Activated CD4-positive, alpha-beta T cell treated with anti-CD3 and anti-CD28 coated beads, Interleukin-2, amount 10 ng/mL, durations not matched to agents 7 days and 5 days (primary cell): ENCODE measurements at regions not wholly inside any gene's neighbourhood (a gene's known extent, or its start where the extent isn't known, plus 50 kb on each side); places are given as distances from the start of the nearest gene placed in this dataset.

Experiments
- CTCF ChIA-PET: fragments of 350-600 bp; sonication (Branson Sonifier 250); formaldehyde crosslinking; loops from one replicate; lab custom pipeline; 2021; ENCODE audit warnings: antibody characterized with exemption; lab: Charles Lee
- POLR2A ChIA-PET: fragments of 350-600 bp; sonication (Branson Sonifier 250); formaldehyde crosslinking; loops from one replicate; lab custom pipeline; 2021; ENCODE audit warnings: antibody characterized with exemption; lab: Charles Lee
- DNase-seq: peaks from one replicate; pipeline ENCODE4 v3.0.0-alpha.2; 2020
- H3K27ac Mint-ChIP-seq: one replicate; pipeline ENCODE4 v1.8.0; 2021; ENCODE audit warnings: mild to moderate bottlenecking, moderate library complexity, mixed read lengths
- H3K27me3 Mint-ChIP-seq: one replicate; pipeline ENCODE4 v1.8.0; 2021; ENCODE audit warnings: mixed read lengths
- H3K36me3 Mint-ChIP-seq: one replicate; pipeline ENCODE4 v1.8.0; 2021; ENCODE audit warnings: low read depth, mixed read lengths
- H3K4me1 Mint-ChIP-seq: one replicate; pipeline ENCODE4 v1.8.0; 2021; ENCODE audit warnings: mixed read lengths
- H3K4me3 Mint-ChIP-seq: one replicate; pipeline ENCODE4 v1.8.0; 2021; ENCODE audit warnings: mild to moderate bottlenecking, moderate library complexity, mixed read lengths
- H3K9me3 Mint-ChIP-seq: one replicate; pipeline ENCODE4 v1.8.0; 2021; ENCODE audit warnings: mixed read lengths

GRCh38 chr21:34204481-34205439, 131.4 kb downstream of the MRPS6 start:
- DNase-seq, result no peak
- POLR2A ChIA-PET, result no interaction called here
- CTCF ChIA-PET, result interaction anchor here (1.2 to 2.0 kb wide), 4 partner anchors 14 to 281 kb away, joined by 3 to 6 read pairs (median 4); partner anchors contain the start of genes MRPS6 and SLC5A3
- Mint-ChIP-seq H3K9me3 (peaks cover 6% of the 10 kb centered on the region), H3K27ac (no peak overlapping the region), H3K36me3 (peaks cover 4% of the 10 kb centered on the region), H3K27me3 (peaks cover 2% of the 10 kb centered on the region), H3K4me1 (peaks cover 38% of the 10 kb centered on the region), H3K4me3 (no peak overlapping the region)

- Mint-ChIP-seq H3K36me3 (peaks cover 4% of the 10 kb centered on the region), H3K27ac (no peak overlapping the region), H3K27me3 (peaks cover 2% of the 10 kb centered on the region), H3K4me3 (no peak overlapping the region), H3K4me1 (peaks cover 29% of the 10 kb centered on the region), H3K9me3 (peaks cover 6% of the 10 kb centered on the region)
- no peak for DNase-seq
- ChIA-PET POLR2A (no interaction called here), CTCF (interaction anchor here (0.7 kb wide), 1 partner anchor 17 kb away, joined by 7 read pairs; no protein-coding TSS in a partner anchor)
Observed at GRCh38 chr21:34205811-34206571, 132.6 kb downstream of the MRPS6 start.

- Mint-ChIP-seq H3K4me1 (no peaks in the 10 kb centered on the region), H3K4me3 (no peak overlapping the region), H3K27me3 (peaks cover under 1% of the 10 kb centered on the region), H3K36me3 (peaks cover 10% of the 10 kb centered on the region), H3K27ac (no peak overlapping the region), H3K9me3 (peaks cover 10% of the 10 kb centered on the region)
- ChIA-PET POLR2A (no interaction called here), CTCF (interaction anchor here (0.6 to 1.5 kb wide), 2 partner anchors 289 to 305 kb away, joined by 3 read pairs; no protein-coding TSS in a partner anchor)
- DNase-seq, result no peak
Observed at GRCh38 chr21:34213959-34214358, 140.6 kb downstream of the MRPS6 start.

- Mint-ChIP-seq H3K9me3 (peaks cover 7% of the 10 kb centered on the region), H3K27ac (no peak overlapping the region), H3K27me3 (no peaks in the 10 kb centered on the region), H3K4me1 (no peaks in the 10 kb centered on the region), H3K4me3 (no peak overlapping the region), H3K36me3 (peaks cover 9% of the 10 kb centered on the region)
- no peak for DNase-seq
- ChIA-PET CTCF (interaction anchor here (0.6 kb wide), 1 partner anchor 459 kb away, joined by 3 read pairs; no protein-coding TSS in a partner anchor), POLR2A (no interaction called here)
Observed at GRCh38 chr21:34215501-34215900, 142.1 kb downstream of the MRPS6 start.

- Mint-ChIP-seq H3K27ac (no peak overlapping the region), H3K4me3 (no peak overlapping the region), H3K27me3 (no peaks in the 10 kb centered on the region), H3K9me3 (peaks cover 7% of the 10 kb centered on the region), H3K36me3 (peaks cover 9% of the 10 kb centered on the region), H3K4me1 (no peaks in the 10 kb centered on the region)
- POLR2A ChIA-PET, result no interaction called here
- no peak for DNase-seq
- CTCF ChIA-PET, result interaction anchor here (0.6 kb wide), 1 partner anchor 105 kb away, joined by 3 read pairs; no protein-coding TSS in a partner anchor
Observed at GRCh38 chr21:34215911-34216717, 142.7 kb downstream of the MRPS6 start.

DNA sequence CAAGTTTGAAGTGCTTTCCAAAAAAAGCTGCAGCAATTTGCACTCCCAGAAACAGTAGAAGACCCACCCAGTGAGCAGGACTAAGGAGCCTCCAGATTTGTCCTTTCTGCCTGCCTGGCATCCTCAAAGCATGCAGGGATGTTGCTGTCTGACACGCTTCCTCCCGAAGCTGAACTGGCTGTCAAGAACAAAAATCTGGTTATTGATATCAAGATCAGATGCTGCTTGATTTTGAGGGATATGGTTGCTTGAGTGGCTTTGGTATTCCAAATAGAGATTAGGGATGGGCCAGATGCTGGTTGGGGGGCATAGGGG, 143.3 kb downstream of the MRPS6 start:
- no peak overlapping the region for H3K27ac Mint-ChIP-seq
- H3K4me1 Mint-ChIP-seq, result no peaks in the 10 kb centered on the region
- H3K27me3 Mint-ChIP-seq, result no peaks in the 10 kb centered on the region
- no peak overlapping the region for H3K4me3 Mint-ChIP-seq
- H3K9me3 Mint-ChIP-seq, result peaks cover 7% of the 10 kb centered on the region
- ChIA-PET CTCF (no interaction called here), POLR2A (no interaction called here)
- no peak for DNase-seq
- peaks cover 9% of the 10 kb centered on the region for H3K36me3 Mint-ChIP-seq

- CTCF ChIA-PET, result interaction anchor here (0.6 to 1.3 kb wide), 3 partner anchors 16 to 293 kb away, joined by 3 to 5 read pairs (median 3); no protein-coding TSS in a partner anchor
- Mint-ChIP-seq H3K27ac (no peak overlapping the region), H3K4me3 (no peak overlapping the region), H3K36me3 (peaks cover 9% of the 10 kb centered on the region), H3K9me3 (peaks cover 7% of the 10 kb centered on the region), H3K27me3 (no peaks in the 10 kb centered on the region), H3K4me1 (no peaks in the 10 kb centered on the region)
- no peak for DNase-seq
- POLR2A ChIA-PET, result no interaction called here
Observed at GRCh38 chr21:34217263-34217662, 143.9 kb downstream of the MRPS6 start.

DNA sequence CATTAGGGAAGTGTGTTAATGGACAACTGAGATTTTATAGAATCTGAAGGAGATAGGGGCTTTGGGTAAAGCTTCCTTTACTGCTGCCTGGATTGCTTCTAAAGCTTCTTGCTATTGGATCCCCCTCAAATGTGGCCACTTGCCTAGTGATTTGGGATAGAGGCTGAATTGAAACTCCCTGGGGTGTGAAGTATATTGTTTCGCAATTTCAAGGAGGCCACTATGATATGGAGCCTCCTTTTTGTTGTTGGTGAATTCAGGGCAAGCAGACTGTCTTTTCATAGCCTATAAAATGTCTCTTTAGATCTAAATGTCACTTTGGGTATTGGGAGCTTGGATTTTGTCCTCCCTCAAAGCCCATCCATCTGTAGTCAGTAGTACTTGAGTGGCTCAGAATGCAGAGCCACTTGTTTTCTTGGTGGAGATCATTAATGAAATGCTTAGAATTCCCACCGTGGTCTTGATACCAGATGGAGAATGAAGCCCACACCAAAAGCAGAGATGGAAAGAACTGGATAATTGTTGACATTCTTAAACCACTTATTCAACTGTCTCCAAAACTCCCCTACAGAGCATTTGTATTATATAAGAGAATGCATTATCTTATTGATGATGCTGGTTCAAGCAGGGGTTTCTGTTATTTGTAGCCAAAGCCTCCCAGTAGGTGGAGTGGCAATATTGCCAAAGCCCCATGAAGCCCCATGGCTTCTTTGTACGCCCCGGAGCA, 144.3 kb upstream of the KCNE2 start:
- no peak for DNase-seq
- POLR2A ChIA-PET, result no interaction called here
- H3K4me3 Mint-ChIP-seq, result no peak overlapping the region
- peaks cover 6% of the 10 kb centered on the region for H3K9me3 Mint-ChIP-seq
- no peak overlapping the region for H3K27ac Mint-ChIP-seq
- no peaks in the 10 kb centered on the region for H3K27me3 Mint-ChIP-seq
- H3K4me1 Mint-ChIP-seq, result no peaks in the 10 kb centered on the region
- CTCF ChIA-PET, result interaction anchor here (1.8 kb wide), 1 partner anchor 15 kb away, joined by 6 read pairs; no protein-coding TSS in a partner anchor
- peaks cover 6% of the 10 kb centered on the region for H3K36me3 Mint-ChIP-seq

GRCh38 chr21:34220556-34221195, 143.1 kb upstream of the KCNE2 start:
- ChIA-PET CTCF (no interaction called here), POLR2A (no interaction called here)
- no peak for DNase-seq
- Mint-ChIP-seq H3K27me3 (no peaks in the 10 kb centered on the region), H3K9me3 (peaks cover 4% of the 10 kb centered on the region), H3K4me3 (no peak overlapping the region), H3K27ac (no peak overlapping the region), H3K36me3 (peaks cover 2% of the 10 kb centered on the region), H3K4me1 (no peaks in the 10 kb centered on the region)

DNA sequence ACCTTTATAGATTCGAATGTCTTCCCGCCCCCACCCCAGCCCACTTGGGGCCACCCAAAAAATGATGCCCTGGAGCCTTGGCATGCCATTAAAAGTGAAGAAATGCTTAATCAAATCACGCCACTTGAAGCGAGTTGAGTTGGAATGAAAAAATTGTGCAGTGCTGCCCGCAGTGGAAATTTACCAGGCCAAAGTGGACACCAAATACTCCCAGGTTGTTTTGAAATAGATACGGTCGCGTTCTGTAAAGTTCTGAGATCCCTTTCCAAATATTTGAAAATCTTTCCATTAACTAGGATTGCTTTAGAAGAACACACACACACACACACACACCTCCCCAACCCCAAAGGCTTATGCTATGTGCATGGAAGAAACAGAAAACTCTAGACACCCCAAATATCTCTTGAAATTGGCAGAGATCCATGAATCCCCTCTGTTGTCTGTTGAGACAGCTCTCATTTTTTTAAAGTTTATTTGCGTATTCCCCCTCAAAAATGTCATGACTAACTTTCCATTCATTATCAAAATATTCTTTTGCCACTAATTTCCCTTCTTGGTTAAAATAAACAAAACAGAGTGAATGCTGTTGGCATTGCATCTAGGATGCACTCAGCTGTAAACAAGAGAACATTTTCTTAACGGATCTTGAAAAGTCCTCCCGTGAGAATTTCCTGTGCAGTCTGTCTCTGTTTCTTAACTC, 142.3 kb upstream of the KCNE2 start:
- ChIA-PET POLR2A (no interaction called here), CTCF (no interaction called here)
- Mint-ChIP-seq H3K27ac (no peak overlapping the region), H3K27me3 (no peaks in the 10 kb centered on the region), H3K36me3 (peaks cover 2% of the 10 kb centered on the region), H3K4me3 (no peak overlapping the region), H3K4me1 (no peaks in the 10 kb centered on the region), H3K9me3 (peaks cover 4% of the 10 kb centered on the region)
- no peak for DNase-seq

- H3K4me3 Mint-ChIP-seq, result no peak overlapping the region
- CTCF ChIA-PET, result interaction anchor here (0.6 kb wide), 1 partner anchor 54 kb away, joined by 3 read pairs; no protein-coding TSS in a partner anchor
Observed at GRCh38 chr21:34222031-34222335, 141.8 kb upstream of the KCNE2 start.

More at GRCh38 chr21:34222031-34222335, 141.8 kb upstream of the KCNE2 start:
- Mint-ChIP-seq H3K27me3 (no peaks in the 10 kb centered on the region), H3K9me3 (peaks cover 4% of the 10 kb centered on the region), H3K4me1 (no peaks in the 10 kb centered on the region), H3K27ac (no peak overlapping the region), H3K36me3 (peaks cover 2% of the 10 kb centered on the region)
- no peak for DNase-seq
- POLR2A ChIA-PET, result no interaction called here
